Gastrocnemius medialis (tissue), 4 donors: ENCODE measurements at regions not wholly inside any gene's neighbourhood (a gene's known extent, or its start where the extent isn't known, plus 50 kb on each side); places are given as distances from the start of the nearest gene placed in this dataset.

ENCODE experiments used
- ATAC-seq, 2 donors: fragments of 150-250 bp; one replicate each; pipeline ENCODE4 v1.9.1; 2016
- DNase-seq, 2 donors: peaks; one replicate each; pipeline ENCODE4 v3.0.0-alpha.2; 2019
- H3K27ac ChIP-seq, 4 donors: fragments of 200-600 bp; sonication (generic); 1 replicate in 1 of 4; 2 replicates in 3 of 4; pipeline ENCODE4 v1.5.1; 2016 to 2018; ENCODE audit warnings: mild to moderate bottlenecking in 2 of 4, moderate library complexity in 1 of 4
- H3K27me3 ChIP-seq, 3 donors: fragments of 200-600 bp; sonication (generic) in 2 of 3; 1 replicate in 1 of 3; 2 replicates in 2 of 3; pipeline versions ENCODE4 v1.5.1 to v1.6.0; 2016 to 2019; ENCODE audit warnings: mild to moderate bottlenecking in 1 of 3, moderate library complexity in 1 of 3
- H3K36me3 ChIP-seq, 2 donors: fragments of 200-600 bp; sonication (generic) in 1 of 2; one replicate each; pipeline ENCODE4 v1.5.1; 2017 to 2018
- H3K4me1 ChIP-seq, 2 donors: fragments of 200-600 bp; sonication (generic) in 1 of 2; one replicate each; pipeline ENCODE4 v1.5.1; 2016 to 2017; ENCODE audit warnings: mild to moderate bottlenecking in 2 of 2
- H3K4me3 ChIP-seq, 4 donors: fragments of 200-600 bp; sonication (generic) in 3 of 4; 1 replicate in 1 of 4; 2 replicates in 3 of 4; pipeline ENCODE4 v1.5.1; 2016 to 2019; ENCODE audit warnings: mild to moderate bottlenecking in 2 of 4
- H3K9me3 ChIP-seq, 3 donors: fragments of 200-600 bp; sonication (generic) in 2 of 3; 1 replicate in 1 of 3; 2 replicates in 2 of 3; pipeline ENCODE4 v1.5.1; 2016 to 2019
- CTCF ChIP-seq, 5 experiments: fragments of 450-650 bp in 3 of 5; fragments of 200-600 bp in 2 of 5; sonication (generic) in 2 of 5; IDR thresholded peaks in 4 of 5; conservative IDR thresholded peaks in 1 of 5; 1 replicate in 4 of 5; 2 replicates in 1 of 5; pipeline ENCODE4 v1.5.1; 2016 to 2019; ENCODE audit warnings: antibody characterized with exemption in 5 of 5, mild to moderate bottlenecking in 3 of 5, moderate library complexity in 3 of 5
- POLR2A ChIP-seq, 2 donors: fragments of 450-650 bp; IDR thresholded peaks; one replicate each; pipeline ENCODE4 v1.6.1; 2017; ENCODE audit warnings: antibody characterized with exemption in 2 of 2, mild to moderate bottlenecking in 2 of 2, moderate library complexity in 2 of 2
- in situ Hi-C, 4 donors: fragments of 200-750 bp; cut with MboI; loops; one replicate each; pipeline versions ENCODE4 v1.15.0 to v1.8.0; 2017; ENCODE audit warnings: low sequenced_read_pairs in 4 of 4
- intact Hi-C: fragments of 100-400 bp; cut with DNase I; formaldehyde crosslinking; loops from one replicate; pipeline ENCODE4 v1.15.1; 2023; ENCODE audit warnings: low total_unique reads

DNA sequence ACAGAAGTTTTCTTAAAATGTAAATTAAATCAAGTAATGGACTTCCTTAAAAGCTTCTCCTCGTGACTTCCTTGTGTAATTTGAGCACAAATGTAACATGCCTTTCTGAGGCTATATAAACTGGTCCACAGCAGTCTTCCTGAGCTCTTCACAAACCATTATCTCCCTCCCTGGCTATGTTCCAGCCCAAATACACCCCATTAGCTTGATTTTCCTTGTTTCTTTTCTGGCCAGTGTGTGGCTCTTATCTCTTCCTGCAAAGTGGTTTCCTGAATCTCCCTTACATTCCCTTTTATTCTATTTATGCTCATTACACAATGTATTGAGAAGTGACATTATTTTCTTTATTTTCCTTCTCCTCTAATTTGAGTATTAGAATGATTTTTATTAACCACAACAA is 1085.3 kb upstream of the PCDH10 start:
- DNase-seq (no peak), ATAC-seq (no peak)
- TF ChIP-seq POLR2A (IDR thresholded peaks at IDR 0.05) (no peak), CTCF (IDR thresholded peaks at IDR 0.05 in 4 of 5, conservative IDR thresholded peaks at IDR 0.05 in 1 of 5) (no peak)
- H3K27me3 ChIP-seq: no peaks in the 10 kb centered on the region
- H3K4me1 ChIP-seq: no peaks in the 10 kb centered on the region
- H3K4me3 ChIP-seq: no peak overlapping the region
- intact Hi-C loops: no loop called here
- H3K9me3 ChIP-seq: no peaks in the 10 kb centered on the region
- H3K27ac ChIP-seq: no peak overlapping the region
- in situ Hi-C loops: no loop called here
- no peaks in the 10 kb centered on the region for H3K36me3 ChIP-seq

DNA sequence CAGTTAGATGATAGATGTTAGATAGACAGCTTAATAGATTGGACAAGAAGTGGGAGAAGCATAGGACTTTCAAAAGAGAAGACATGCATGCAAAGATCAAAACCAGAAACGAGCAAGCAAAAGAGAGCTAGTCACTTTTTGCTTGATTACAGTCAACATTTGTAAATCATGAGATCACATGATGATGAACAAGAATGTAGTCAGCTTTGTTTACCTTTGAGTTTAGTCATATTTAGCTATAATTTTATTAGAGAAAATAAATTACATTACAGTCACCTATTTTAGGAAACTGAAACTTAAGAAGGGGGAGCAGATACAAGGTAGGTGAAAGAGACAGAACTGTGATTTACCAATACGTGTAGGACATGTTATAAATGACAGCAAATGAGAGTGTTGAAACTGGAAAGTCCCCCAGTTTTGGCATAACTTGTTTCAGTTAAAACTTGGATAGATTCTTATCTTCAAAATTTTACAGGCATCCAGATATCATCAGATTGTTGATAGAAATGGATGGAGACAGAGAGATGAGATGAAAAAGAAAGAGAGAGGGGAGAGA is 1083.1 kb upstream of the PCDH10 start:
- H3K4me1 ChIP-seq: no peaks in the 10 kb centered on the region
- no peak for DNase-seq
- H3K27ac ChIP-seq: no peak overlapping the region
- H3K36me3 ChIP-seq: no peaks in the 10 kb centered on the region
- H3K9me3 ChIP-seq: no peaks in the 10 kb centered on the region
- no peak overlapping the region for H3K4me3 ChIP-seq
- H3K27me3 ChIP-seq: no peaks in the 10 kb centered on the region
- in situ Hi-C loops (no loop called here), intact Hi-C loops (no loop called here)
- TF ChIP-seq POLR2A (IDR thresholded peaks at IDR 0.05) (no peak), CTCF (IDR thresholded peaks at IDR 0.05 in 4 of 5, conservative IDR thresholded peaks at IDR 0.05 in 1 of 5) (no peak)
- ATAC-seq: no peak

GRCh38 chr4:132071815-132072214 is 1077.3 kb upstream of the PCDH10 start:
- no peak overlapping the region for H3K27ac ChIP-seq
- intact Hi-C loops: no loop called here
- H3K9me3 ChIP-seq: no peaks in the 10 kb centered on the region
- no peaks in the 10 kb centered on the region for H3K4me1 ChIP-seq
- H3K27me3 ChIP-seq: no peaks in the 10 kb centered on the region
- no peaks in the 10 kb centered on the region for H3K36me3 ChIP-seq
- in situ Hi-C loops: no loop called here
- no peak overlapping the region for H3K4me3 ChIP-seq
- ATAC-seq: no peak
- DNase-seq: no peak
- TF ChIP-seq POLR2A (IDR thresholded peaks at IDR 0.05): no peak
- TF ChIP-seq CTCF (IDR thresholded peaks at IDR 0.05 in 4 of 5, conservative IDR thresholded peaks at IDR 0.05 in 1 of 5): no peak

GRCh38 chr4:132076829-132077228 is 1072.3 kb upstream of the PCDH10 start:
- no peak for TF ChIP-seq CTCF (IDR thresholded peaks at IDR 0.05 in 4 of 5, conservative IDR thresholded peaks at IDR 0.05 in 1 of 5)
- TF ChIP-seq POLR2A (IDR thresholded peaks at IDR 0.05): no peak
- Histone ChIP-seq H3K27ac (no peak overlapping the region), H3K4me1 (no peaks in the 10 kb centered on the region), H3K36me3 (no peaks in the 10 kb centered on the region), H3K4me3 (no peak overlapping the region), H3K9me3 (no peaks in the 10 kb centered on the region), H3K27me3 (no peaks in the 10 kb centered on the region)
- intact Hi-C loops (no loop called here), in situ Hi-C loops (no loop called here)
- DNase-seq (no peak), ATAC-seq (no peak)

GRCh38 chr4:132085105-132085504 is 1064.0 kb upstream of the PCDH10 start:
- no peak for TF ChIP-seq CTCF (IDR thresholded peaks at IDR 0.05 in 4 of 5, conservative IDR thresholded peaks at IDR 0.05 in 1 of 5)
- TF ChIP-seq POLR2A (IDR thresholded peaks at IDR 0.05): no peak
- DNase-seq: no peak
- in situ Hi-C loops: no loop called here
- intact Hi-C loops: no loop called here
- no peaks in the 10 kb centered on the region for H3K9me3 ChIP-seq
- H3K36me3 ChIP-seq: no peaks in the 10 kb centered on the region
- no peaks in the 10 kb centered on the region for H3K4me1 ChIP-seq
- H3K27ac ChIP-seq: no peak overlapping the region
- no peak for ATAC-seq
- no peaks in the 10 kb centered on the region for H3K27me3 ChIP-seq
- no peak overlapping the region for H3K4me3 ChIP-seq
